H9 (cell line): ENCODE measurements at regions not wholly inside any gene's neighbourhood (a gene's known extent, or its start where the extent isn't known, plus 50 kb on each side); places are given as distances from the start of the nearest gene placed in this dataset.

Experiments
- DNase-seq: peaks from one replicate; pipeline ENCODE4 v3.0.0-alpha.2; 2017
- H2AFZ ChIP-seq: one replicate; pipeline ENCODE4 v1.6.1; 2013; ENCODE audit warnings: mild to moderate bottlenecking, low read length, control low read depth, moderate library complexity
- H2AK5ac ChIP-seq: 2 replicates; pipeline ENCODE4 v1.6.1; 2013; ENCODE audit warnings: low read length, control low read depth, mixed read lengths; ENCODE audit not compliant: insufficient read length
- H2BK120ac ChIP-seq: one replicate; pipeline ENCODE4 v1.6.1; 2013; ENCODE audit warnings: low read depth, mild to moderate bottlenecking, low read length, control low read depth, inconsistent platforms; ENCODE audit not compliant: poor library complexity, severe bottlenecking
- H2BK12ac ChIP-seq: 2 replicates; pipeline ENCODE4 v1.6.1; 2013; ENCODE audit warnings: low read length, control low read depth, mixed read lengths, low read depth; ENCODE audit not compliant: insufficient read length
- H2BK15ac ChIP-seq: 2 replicates; pipeline ENCODE4 v1.6.1; 2013; ENCODE audit warnings: low read depth, low read length, control low read depth
- H2BK20ac ChIP-seq: one replicate; pipeline ENCODE4 v1.6.1; 2013; ENCODE audit warnings: low read depth, mild to moderate bottlenecking, low read length, control low read depth, inconsistent platforms; ENCODE audit not compliant: poor library complexity, severe bottlenecking
- H2BK5ac ChIP-seq: 2 replicates; pipeline ENCODE4 v1.6.1; 2013; ENCODE audit warnings: low read length, control low read depth, mixed read lengths; ENCODE audit not compliant: insufficient read length
- H3K14ac ChIP-seq: 2 replicates; pipeline ENCODE4 v1.6.1; 2013; ENCODE audit warnings: low read length, control low read depth; ENCODE audit not compliant: insufficient read depth
- H3K18ac ChIP-seq: 2 replicates; pipeline ENCODE4 v1.6.1; 2013; ENCODE audit warnings: low read depth, mild to moderate bottlenecking, mixed read lengths, low read length, control low read depth; ENCODE audit not compliant: insufficient read length
- H3K23ac ChIP-seq: 2 replicates; pipeline ENCODE4 v1.6.1; 2013; ENCODE audit warnings: low read length, control low read depth, mixed read lengths, low read depth; ENCODE audit not compliant: insufficient read length
- H3K23me2 ChIP-seq: 2 replicates; pipeline ENCODE4 v1.6.1; 2013; ENCODE audit warnings: low read depth, mild to moderate bottlenecking, mixed read lengths, low read length, control low read depth; ENCODE audit not compliant: insufficient read length, poor library complexity, severe bottlenecking
- H3K27ac ChIP-seq: 2 replicates; pipeline ENCODE4 v1.5.1; 2013; ENCODE audit warnings: low read length, control low read depth, mixed read lengths, low read depth; ENCODE audit not compliant: insufficient read length
- H3K27me3 ChIP-seq: 2 replicates; pipeline ENCODE4 v1.6.1; 2013; ENCODE audit warnings: low read length, control low read depth, inconsistent platforms; ENCODE audit not compliant: insufficient read depth
- H3K4ac ChIP-seq: 2 replicates; pipeline ENCODE4 v1.6.1; 2013; ENCODE audit warnings: low read depth, mild to moderate bottlenecking, control low read depth, inconsistent platforms, low read length, moderate library complexity
- H3K4me1 ChIP-seq: 2 replicates; pipeline ENCODE4 v1.6.1; 2013; ENCODE audit warnings: low read length, control low read depth, inconsistent platforms; ENCODE audit not compliant: insufficient read depth
- H3K4me2 ChIP-seq: 2 replicates; pipeline ENCODE4 v1.6.1; 2013; ENCODE audit warnings: low read length, control low read depth, mixed read lengths; ENCODE audit not compliant: insufficient read length, insufficient read depth
- H3K56ac ChIP-seq: 2 replicates; pipeline ENCODE4 v1.6.1; 2013; ENCODE audit warnings: low read depth, mild to moderate bottlenecking, mixed read lengths, low read length, control low read depth; ENCODE audit not compliant: insufficient read length
- H3K79me1 ChIP-seq: 2 replicates; pipeline ENCODE4 v1.6.1; 2013; ENCODE audit warnings: low read depth, mild to moderate bottlenecking, moderate library complexity, low read length, control low read depth, inconsistent platforms; ENCODE audit not compliant: insufficient read depth, poor library complexity, severe bottlenecking
- H3K79me2 ChIP-seq: 2 replicates; pipeline ENCODE4 v1.6.1; 2013; ENCODE audit warnings: low read length, control low read depth, inconsistent platforms; ENCODE audit not compliant: insufficient read depth
- H3K9ac ChIP-seq: 2 replicates; pipeline ENCODE4 v1.6.1; 2013; ENCODE audit warnings: low read length, control low read depth, mixed read lengths; ENCODE audit not compliant: insufficient read length; ENCODE audit errors: extremely low read depth
- H3K9me3 ChIP-seq: one replicate; pipeline ENCODE4 v1.6.1; 2013; ENCODE audit warnings: low read depth, low read length, inconsistent platforms; ENCODE audit not compliant: control insufficient read depth
- H3T11ph ChIP-seq: one replicate; pipeline ENCODE4 v1.6.1; 2013; ENCODE audit warnings: mild to moderate bottlenecking, low read length, control low read depth, inconsistent platforms
- H4K20me1 ChIP-seq: one replicate; pipeline ENCODE4 v1.6.1; 2013; ENCODE audit not compliant: control insufficient read depth, insufficient read length, insufficient read depth
- H4K5ac ChIP-seq: 2 replicates; pipeline ENCODE4 v1.6.1; 2013; ENCODE audit warnings: low read depth, mild to moderate bottlenecking, mixed read lengths, low read length, control low read depth; ENCODE audit not compliant: insufficient read length
- H4K8ac ChIP-seq: replicated peaks from 2 replicates; pipeline ENCODE4 v1.6.1; 2013; ENCODE audit warnings: low read length, control low read depth, mixed read lengths, low read depth; ENCODE audit not compliant: insufficient read length
- H4K91ac ChIP-seq: 2 replicates; pipeline ENCODE4 v1.6.1; 2013; ENCODE audit warnings: low read depth, mild to moderate bottlenecking, moderate library complexity, mixed read lengths, low read length, control low read depth; ENCODE audit not compliant: insufficient read length
- H3K27ac Mint-ChIP-seq, 3 experiments: 2 replicates in 2 of 3; 3 replicates in 1 of 3; pipeline ENCODE4 v1.8.0; 2020 to 2021; ENCODE audit warnings: mixed read lengths in 3 of 3, mild to moderate bottlenecking in 1 of 3, moderate library complexity in 1 of 3
- H3K27me3 Mint-ChIP-seq: 2 replicates; pipeline ENCODE4 v1.8.0; 2021; ENCODE audit warnings: low read depth, mild to moderate bottlenecking, moderate library complexity, mixed read lengths
- H3K36me3 Mint-ChIP-seq, 3 experiments: 2 replicates in 2 of 3; 3 replicates in 1 of 3; pipeline ENCODE4 v1.8.0; 2020 to 2021; ENCODE audit warnings: low read depth in 3 of 3, mixed read lengths in 3 of 3; ENCODE audit not compliant: insufficient read depth in 1 of 3
- H3K4me1 Mint-ChIP-seq, 2 experiments: 2 replicates each; pipeline ENCODE4 v1.8.0; 2020; ENCODE audit warnings: mixed read lengths in 2 of 2
- H3K4me3 Mint-ChIP-seq, 2 experiments: 2 replicates in 1 of 2; 3 replicates in 1 of 2; pipeline ENCODE4 v1.8.0; 2020 to 2021; ENCODE audit warnings: mild to moderate bottlenecking in 2 of 2, mixed read lengths in 2 of 2, moderate library complexity in 1 of 2
- H3K9me3 Mint-ChIP-seq, 2 experiments: 2 replicates in 1 of 2; 3 replicates in 1 of 2; pipeline ENCODE4 v1.8.0; 2020; ENCODE audit warnings: mild to moderate bottlenecking in 2 of 2, mixed read lengths in 2 of 2, moderate library complexity in 1 of 2
- WGBS: extraction: QIAGEN DNeasy Blood & Tissue Kit; methylation state at CpG from one replicate; pipeline ENCODE4 v1.1.7; 2013; ENCODE audit warnings: missing lambda C conversion rate, low lambda C conversion rate, mixed read lengths; ENCODE audit not compliant: insufficient read length; ENCODE audit errors: extremely low coverage; 5-methylcytosine and 5-hydroxymethylcytosine counted together
- TF ChIP-seq, protein P1 (sequence below): fragments of 200-600 bp; sonication (generic); conservative IDR thresholded peaks from 3 replicates; pipeline ENCODE4 v1.8.0; 2021; ENCODE audit warnings: antibody characterized with exemption, mild to moderate bottlenecking

GRCh38 chr18:5746844-5747243 is 148.5 kb downstream of the TMEM200C start:
- Histone ChIP-seq H3K4me2 (no peak overlapping the region), H4K20me1 (no peaks in the 10 kb centered on the region), H4K5ac (no peak overlapping the region), H3T11ph (no peak overlapping the region), H2AFZ (no peak overlapping the region), H3K4ac (no peak overlapping the region), H2BK12ac (no peak overlapping the region), H4K91ac (no peak overlapping the region), H2BK5ac (no peak overlapping the region), H4K8ac (no peak overlapping the region), H3K18ac (no peak overlapping the region), H2BK20ac (no peak overlapping the region), H3K9ac (no peak overlapping the region), H3K27ac (no peak overlapping the region), H3K14ac (no peak overlapping the region), H3K4me1 (no peaks in the 10 kb centered on the region), H3K23ac (no peak overlapping the region), H2BK15ac (no peak overlapping the region), H3K79me1 (no peaks in the 10 kb centered on the region), H3K9me3 (no peaks in the 10 kb centered on the region), H2BK120ac (no peak overlapping the region), H3K79me2 (no peaks in the 10 kb centered on the region), H3K23me2 (no peaks in the 10 kb centered on the region), H3K56ac (no peak overlapping the region), H3K27me3 (no peaks in the 10 kb centered on the region), H2AK5ac (no peak overlapping the region)
- Mint-ChIP-seq H3K27ac (no peak overlapping the region), H3K4me1 (peaks cover 2 to 7% of the 10 kb centered on the region in 2 experiments; a peak in 2 of 4 replicates), H3K4me3 (no peak overlapping the region), H3K27me3 (peaks cover 5% of the 10 kb centered on the region), H3K36me3 (no peaks in the 10 kb centered on the region), H3K9me3 (no peaks in the 10 kb centered on the region)
- no CpG with 5 or more reads among the region's 6 CpGs for WGBS
- TF ChIP-seq, protein P1, sequence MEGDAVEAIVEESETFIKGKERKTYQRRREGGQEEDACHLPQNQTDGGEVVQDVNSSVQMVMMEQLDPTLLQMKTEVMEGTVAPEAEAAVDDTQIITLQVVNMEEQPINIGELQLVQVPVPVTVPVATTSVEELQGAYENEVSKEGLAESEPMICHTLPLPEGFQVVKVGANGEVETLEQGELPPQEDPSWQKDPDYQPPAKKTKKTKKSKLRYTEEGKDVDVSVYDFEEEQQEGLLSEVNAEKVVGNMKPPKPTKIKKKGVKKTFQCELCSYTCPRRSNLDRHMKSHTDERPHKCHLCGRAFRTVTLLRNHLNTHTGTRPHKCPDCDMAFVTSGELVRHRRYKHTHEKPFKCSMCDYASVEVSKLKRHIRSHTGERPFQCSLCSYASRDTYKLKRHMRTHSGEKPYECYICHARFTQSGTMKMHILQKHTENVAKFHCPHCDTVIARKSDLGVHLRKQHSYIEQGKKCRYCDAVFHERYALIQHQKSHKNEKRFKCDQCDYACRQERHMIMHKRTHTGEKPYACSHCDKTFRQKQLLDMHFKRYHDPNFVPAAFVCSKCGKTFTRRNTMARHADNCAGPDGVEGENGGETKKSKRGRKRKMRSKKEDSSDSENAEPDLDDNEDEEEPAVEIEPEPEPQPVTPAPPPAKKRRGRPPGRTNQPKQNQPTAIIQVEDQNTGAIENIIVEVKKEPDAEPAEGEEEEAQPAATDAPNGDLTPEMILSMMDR: no peak
- DNase-seq: no peak
